Liver (tissue), 8 donors: ENCODE measurements at regions not wholly inside any gene's neighbourhood (a gene's known extent, or its start where the extent isn't known, plus 50 kb on each side); places are given as distances from the start of the nearest gene placed in this dataset.

Experiments
- DNase-seq: peaks from one replicate; pipeline ENCODE4 v3.0.0-alpha.2; 2017; ENCODE audit warnings: low spot score
- H3K27ac ChIP-seq, 2 donors: one replicate each; pipeline ENCODE4 v1.7.0; 2013; ENCODE audit warnings: inconsistent platforms in 2 of 2, low read length in 2 of 2, control low read depth in 1 of 2, low read depth in 1 of 2, mild to moderate bottlenecking in 1 of 2
- H3K27me3 ChIP-seq, 4 donors: one replicate each; pipeline versions ENCODE4 v1.6.1 to v1.7.0; 2013; ENCODE audit warnings: low read length in 3 of 4, inconsistent platforms in 1 of 4, mild to moderate bottlenecking in 1 of 4, moderate library complexity in 1 of 4; ENCODE audit not compliant: control insufficient read depth in 4 of 4, insufficient read depth in 4 of 4
- H3K36me3 ChIP-seq, 4 donors: one replicate each; pipeline versions ENCODE4 v1.6.1 to v1.7.0; 2013; ENCODE audit warnings: low read length in 3 of 4, mild to moderate bottlenecking in 3 of 4, low read depth in 1 of 4, moderate library complexity in 1 of 4; ENCODE audit not compliant: control insufficient read depth in 4 of 4, insufficient read depth in 3 of 4
- H3K4me1 ChIP-seq, 4 donors: one replicate each; pipeline versions ENCODE4 v1.6.1 to v1.7.0; 2013; ENCODE audit warnings: low read length in 3 of 4, mild to moderate bottlenecking in 3 of 4, moderate library complexity in 1 of 4; ENCODE audit not compliant: control insufficient read depth in 4 of 4, insufficient read depth in 4 of 4
- H3K4me3 ChIP-seq, 3 donors: one replicate each; pipeline versions ENCODE4 v1.6.1 to v1.7.0; 2013; ENCODE audit warnings: low read length in 3 of 3, control low read depth in 1 of 3, low read depth in 1 of 3, mild to moderate bottlenecking in 1 of 3
- H3K9ac ChIP-seq, 2 donors: one replicate each; pipeline ENCODE4 v1.7.0; 2013; ENCODE audit warnings: low read length in 2 of 2, mild to moderate bottlenecking in 2 of 2, moderate library complexity in 2 of 2, control low read depth in 1 of 2, low read depth in 1 of 2
- H3K9me3 ChIP-seq, 4 donors: one replicate each; pipeline versions ENCODE4 v1.6.1 to v1.7.0; 2013; ENCODE audit warnings: low read length in 3 of 4; ENCODE audit not compliant: control insufficient read depth in 4 of 4
- ATF3 ChIP-seq: IDR thresholded peaks from 2 replicates; pipeline ENCODE4 v1.6.1; 2016; ENCODE audit warnings: antibody characterized with exemption
- EGR1 ChIP-seq, 2 donors: IDR thresholded peaks; 2 replicates each; pipeline ENCODE4 v1.6.1; 2016 to 2018; ENCODE audit warnings: antibody characterized with exemption in 2 of 2, low read depth in 2 of 2
- FOXA1 ChIP-seq: IDR thresholded peaks from 2 replicates; pipeline ENCODE4 v1.6.1; 2016; ENCODE audit warnings: antibody characterized with exemption
- FOXA2 ChIP-seq: IDR thresholded peaks from 2 replicates; pipeline ENCODE4 v1.6.1; 2016; ENCODE audit warnings: antibody characterized with exemption
- GABPA ChIP-seq, 2 donors: IDR thresholded peaks in 1 of 2; conservative IDR thresholded peaks in 1 of 2; 2 replicates each; pipeline ENCODE4 v1.6.1; 2016; ENCODE audit warnings: antibody characterized with exemption in 2 of 2, mild to moderate bottlenecking in 1 of 2, moderate library complexity in 1 of 2
- HNF4G ChIP-seq: IDR thresholded peaks from 2 replicates; pipeline ENCODE4 v1.6.1; 2016; ENCODE audit warnings: antibody characterized with exemption
- RAD21 ChIP-seq, 2 donors: IDR thresholded peaks; 2 replicates each; pipeline ENCODE4 v1.6.1; 2016; ENCODE audit warnings: antibody characterized with exemption in 2 of 2, mild to moderate bottlenecking in 2 of 2
- REST ChIP-seq: IDR thresholded peaks from 2 replicates; pipeline ENCODE4 v1.6.1; 2016; ENCODE audit warnings: antibody characterized with exemption, mild to moderate bottlenecking
- RXRA ChIP-seq, 2 donors: IDR thresholded peaks; 2 replicates each; pipeline ENCODE4 v1.6.1; 2017 to 2018; ENCODE audit warnings: antibody characterized with exemption in 2 of 2, mild to moderate bottlenecking in 1 of 2
- SP1 ChIP-seq: IDR thresholded peaks from 2 replicates; pipeline ENCODE4 v1.6.1; 2018; ENCODE audit warnings: antibody characterized with exemption, mild to moderate bottlenecking
- TAF1 ChIP-seq: conservative IDR thresholded peaks from 2 replicates; pipeline ENCODE4 v1.6.1; 2016; ENCODE audit warnings: antibody characterized with exemption, mild to moderate bottlenecking
- YY1 ChIP-seq: IDR thresholded peaks from 2 replicates; pipeline ENCODE4 v1.6.1; 2016; ENCODE audit warnings: antibody characterized with exemption, mild to moderate bottlenecking
- WGBS: extraction: QIAGEN DNeasy Blood & Tissue Kit; methylation state at CpG from one replicate; pipeline ENCODE4 v1.1.7; 2013; 5-methylcytosine and 5-hydroxymethylcytosine counted together
- TF ChIP-seq, protein P1 (sequence below): fragments of 150-350 bp; IDR thresholded peaks from 2 replicates; pipeline ENCODE4 v1.5.1; 2017; ENCODE audit warnings: improper control_type of control experiment, low read depth, low read length; ENCODE audit not compliant: missing input control
- TF ChIP-seq, protein P2 (sequence below): IDR thresholded peaks from 2 replicates; pipeline ENCODE4 v1.6.1; 2016; ENCODE audit warnings: antibody characterized with exemption
- donor health status: healthy.
- donor health status: healthy.
- donor health status: healthy.
- donor health status: healthy.
- donor health status: healthy.

DNA sequence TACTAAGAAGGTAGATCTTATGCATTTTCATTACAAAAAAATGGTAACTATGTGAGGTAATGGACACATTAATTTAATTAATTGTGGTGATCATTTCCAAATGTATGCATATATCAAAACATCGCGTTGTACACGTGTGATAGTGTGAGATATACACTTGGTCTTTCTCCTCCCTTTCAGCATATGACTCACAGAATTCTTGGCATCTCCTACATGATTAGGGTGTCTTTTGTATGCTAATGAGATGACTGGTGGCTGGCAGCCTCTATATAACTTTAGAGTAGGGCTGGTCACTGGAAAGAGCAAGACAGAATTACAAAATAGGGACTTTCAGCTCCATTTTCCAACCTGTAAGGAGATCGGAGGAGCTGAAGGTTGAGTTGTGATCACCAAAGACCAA is 1167.6 kb downstream of the CDH12 start:
- no peak overlapping the region for H3K4me3 ChIP-seq
- TF ChIP-seq GABPA (IDR thresholded peaks at IDR 0.05 in 1 of 2, conservative IDR thresholded peaks at IDR 0.05 in 1 of 2) (no peak), ATF3 (no peak), RAD21 (IDR thresholded peaks at IDR 0.05) (no peak)
- TF ChIP-seq, protein P1, sequence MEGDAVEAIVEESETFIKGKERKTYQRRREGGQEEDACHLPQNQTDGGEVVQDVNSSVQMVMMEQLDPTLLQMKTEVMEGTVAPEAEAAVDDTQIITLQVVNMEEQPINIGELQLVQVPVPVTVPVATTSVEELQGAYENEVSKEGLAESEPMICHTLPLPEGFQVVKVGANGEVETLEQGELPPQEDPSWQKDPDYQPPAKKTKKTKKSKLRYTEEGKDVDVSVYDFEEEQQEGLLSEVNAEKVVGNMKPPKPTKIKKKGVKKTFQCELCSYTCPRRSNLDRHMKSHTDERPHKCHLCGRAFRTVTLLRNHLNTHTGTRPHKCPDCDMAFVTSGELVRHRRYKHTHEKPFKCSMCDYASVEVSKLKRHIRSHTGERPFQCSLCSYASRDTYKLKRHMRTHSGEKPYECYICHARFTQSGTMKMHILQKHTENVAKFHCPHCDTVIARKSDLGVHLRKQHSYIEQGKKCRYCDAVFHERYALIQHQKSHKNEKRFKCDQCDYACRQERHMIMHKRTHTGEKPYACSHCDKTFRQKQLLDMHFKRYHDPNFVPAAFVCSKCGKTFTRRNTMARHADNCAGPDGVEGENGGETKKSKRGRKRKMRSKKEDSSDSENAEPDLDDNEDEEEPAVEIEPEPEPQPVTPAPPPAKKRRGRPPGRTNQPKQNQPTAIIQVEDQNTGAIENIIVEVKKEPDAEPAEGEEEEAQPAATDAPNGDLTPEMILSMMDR: no peak
- no peak overlapping the region for H3K9ac ChIP-seq
- H3K9me3 ChIP-seq: no peaks in the 10 kb centered on the region
- H3K27me3 ChIP-seq: no peaks in the 10 kb centered on the region
- H3K27ac ChIP-seq: no peak overlapping the region
- 85% methylated on average over 4 of the region's 4 CpGs for WGBS
- DNase-seq: no peak
- H3K36me3 ChIP-seq: no peaks in the 10 kb centered on the region
- no peaks in the 10 kb centered on the region for H3K4me1 ChIP-seq

DNA sequence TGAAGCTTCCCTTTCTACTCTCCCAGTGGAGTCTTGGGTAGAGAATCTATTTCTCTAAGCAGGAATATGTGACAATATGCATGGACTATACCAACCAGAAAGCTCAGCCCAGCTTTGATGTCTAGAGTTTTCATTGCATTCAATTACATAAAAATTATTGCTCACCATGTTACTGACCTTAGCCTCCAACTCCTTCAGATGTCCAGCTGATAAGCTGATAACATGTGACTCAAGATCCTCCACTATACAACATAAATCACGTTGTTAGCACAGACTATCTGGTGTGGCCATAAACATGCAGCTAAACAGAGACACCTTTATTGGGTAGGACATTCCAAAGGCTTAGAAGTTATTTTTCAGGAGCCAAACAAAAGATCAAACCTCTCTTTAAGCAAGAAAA is 1168.2 kb downstream of the CDH12 start:
- Histone ChIP-seq H3K27ac (no peak overlapping the region), H3K4me3 (no peak overlapping the region), H3K9ac (no peak overlapping the region), H3K27me3 (no peaks in the 10 kb centered on the region), H3K4me1 (no peaks in the 10 kb centered on the region), H3K36me3 (no peaks in the 10 kb centered on the region), H3K9me3 (no peaks in the 10 kb centered on the region)
- DNase-seq: no peak
- TF ChIP-seq, protein P2, sequence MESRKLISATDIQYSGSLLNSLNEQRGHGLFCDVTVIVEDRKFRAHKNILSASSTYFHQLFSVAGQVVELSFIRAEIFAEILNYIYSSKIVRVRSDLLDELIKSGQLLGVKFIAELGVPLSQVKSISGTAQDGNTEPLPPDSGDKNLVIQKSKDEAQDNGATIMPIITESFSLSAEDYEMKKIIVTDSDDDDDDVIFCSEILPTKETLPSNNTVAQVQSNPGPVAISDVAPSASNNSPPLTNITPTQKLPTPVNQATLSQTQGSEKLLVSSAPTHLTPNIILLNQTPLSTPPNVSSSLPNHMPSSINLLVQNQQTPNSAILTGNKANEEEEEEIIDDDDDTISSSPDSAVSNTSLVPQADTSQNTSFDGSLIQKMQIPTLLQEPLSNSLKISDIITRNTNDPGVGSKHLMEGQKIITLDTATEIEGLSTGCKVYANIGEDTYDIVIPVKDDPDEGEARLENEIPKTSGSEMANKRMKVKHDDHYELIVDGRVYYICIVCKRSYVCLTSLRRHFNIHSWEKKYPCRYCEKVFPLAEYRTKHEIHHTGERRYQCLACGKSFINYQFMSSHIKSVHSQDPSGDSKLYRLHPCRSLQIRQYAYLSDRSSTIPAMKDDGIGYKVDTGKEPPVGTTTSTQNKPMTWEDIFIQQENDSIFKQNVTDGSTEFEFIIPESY: no peak
- TF ChIP-seq RXRA (IDR thresholded peaks at IDR 0.05) (no peak), EGR1 (IDR thresholded peaks at IDR 0.05; ENCODE audit: low read depth in 2 of 2) (no peak), TAF1 (no peak), ATF3 (no peak), YY1 (no peak), FOXA2 (no peak), SP1 (no peak), REST (no peak), FOXA1 (no peak), GABPA (IDR thresholded peaks at IDR 0.05 in 1 of 2, conservative IDR thresholded peaks at IDR 0.05 in 1 of 2) (no peak), HNF4G (no peak)
- TF ChIP-seq, protein P1: no peak
- 33% methylated on average over 1 of the region's 1 CpG for WGBS
